HG03159 (cell line): ENCODE measurements at regions not wholly inside any gene's neighbourhood (a gene's known extent, or its start where the extent isn't known, plus 50 kb on each side); places are given as distances from the start of the nearest gene placed in this dataset.

Source experiments
- ATAC-seq: cut with Tn5 transposase; IDR thresholded peaks from one replicate; pipeline ENCODE4 v1.9.1; 2021; ENCODE audit warnings: mild to moderate bottlenecking, moderate library complexity; ENCODE audit not compliant: unreplicated experiment

- ATAC-seq, result no peak
Measured at GRCh38 chr18:45255197-45255890, 359.9 kb upstream of the SLC14A2 start.

GRCh38 chr18:45260125-45260524 lies 355.2 kb upstream of the SLC14A2 start:
- no peak for ATAC-seq

DNA sequence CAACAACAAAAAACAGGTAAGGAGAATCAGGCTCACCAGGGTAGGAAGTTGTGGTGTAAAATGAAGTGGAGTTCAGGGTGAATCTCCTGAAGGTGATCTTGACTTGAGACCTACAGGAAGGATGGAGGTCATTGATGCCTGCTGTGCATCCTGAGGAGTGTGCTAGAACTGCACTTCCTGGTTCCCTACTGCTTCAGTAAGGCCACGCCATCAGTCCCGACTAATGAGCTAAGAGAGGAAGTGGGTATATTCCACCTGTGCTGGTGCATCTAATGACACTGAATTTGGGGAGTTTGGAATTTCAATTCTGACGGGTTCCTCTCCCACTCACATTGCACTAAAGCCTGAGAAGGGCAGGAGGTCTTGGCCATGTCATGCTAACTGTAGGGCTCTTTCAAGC lies 349.3 kb upstream of the SLC14A2 start:
- ATAC-seq, result no peak

GRCh38 chr18:45267622-45268021 lies 347.7 kb upstream of the SLC14A2 start:
- ATAC-seq, result no peak

GRCh38 chr18:45268583-45268982 lies 346.7 kb upstream of the SLC14A2 start:
- no peak for ATAC-seq

DNA sequence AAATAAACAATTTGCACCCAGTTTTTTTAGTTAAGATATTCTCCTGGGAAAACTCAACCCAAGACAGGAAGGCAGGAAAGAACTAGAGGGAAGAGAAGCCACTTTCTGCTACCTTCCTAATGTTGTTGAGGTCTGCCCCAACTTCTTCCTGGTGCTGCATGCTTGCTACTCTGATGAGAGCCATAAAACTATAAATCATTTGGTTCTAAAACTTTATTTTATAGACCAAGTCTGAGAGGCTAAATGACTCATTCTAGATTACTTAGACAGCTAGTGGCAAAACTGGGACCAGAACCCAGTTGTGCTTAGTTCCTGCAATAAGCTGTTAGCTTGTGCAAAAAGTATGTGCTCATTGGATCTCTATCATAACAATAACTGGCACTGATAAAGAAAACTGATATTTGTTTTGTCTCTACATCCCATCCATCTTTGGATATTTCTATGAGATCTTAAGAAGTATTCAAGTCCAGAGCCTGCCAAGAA lies 344.9 kb upstream of the SLC14A2 start:
- ATAC-seq, result no peak

DNA sequence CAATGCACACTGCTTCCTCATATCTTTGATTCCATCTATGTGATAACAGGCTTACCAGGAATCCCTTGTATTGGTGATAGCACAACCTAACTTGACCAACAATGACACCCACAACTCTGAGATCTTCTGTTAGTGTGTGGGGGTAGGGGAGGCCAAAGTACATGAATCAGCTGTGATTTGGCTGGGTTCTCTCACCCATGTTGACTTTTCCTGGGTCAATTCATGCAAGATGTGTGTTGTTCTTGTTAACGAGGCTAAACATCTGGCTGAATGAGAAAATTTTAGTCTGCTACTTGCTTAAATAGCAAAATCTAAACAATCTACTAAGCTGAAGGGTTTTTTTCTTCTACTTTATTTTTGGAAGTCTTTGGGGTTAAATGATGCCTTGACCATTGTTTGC lies 341.2 kb upstream of the SLC14A2 start:
- ATAC-seq, result no peak

GRCh38 chr18:45275367-45276113 lies 339.7 kb upstream of the SLC14A2 start:
- ATAC-seq, result no peak

DNA sequence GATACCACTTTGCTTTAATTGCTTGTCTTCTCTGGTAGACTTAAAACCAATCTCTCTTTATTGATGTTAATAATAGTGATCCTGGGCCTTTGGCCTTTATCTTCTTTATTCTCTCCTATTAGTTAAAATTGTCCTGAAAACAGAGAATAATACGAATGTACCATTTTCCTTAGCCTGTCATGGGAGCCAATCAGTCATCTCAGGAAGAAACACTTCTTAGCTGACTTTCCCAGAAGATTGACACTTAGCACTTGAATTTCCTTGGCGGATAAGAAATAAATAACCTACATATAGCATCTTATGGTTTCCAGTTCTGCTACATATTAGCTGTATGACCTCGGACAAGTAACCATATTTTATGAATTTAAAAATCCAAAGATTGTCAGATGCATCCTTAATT lies 338.4 kb upstream of the SLC14A2 start:
- no peak for ATAC-seq

GRCh38 chr18:45277908-45278307 lies 337.4 kb upstream of the SLC14A2 start:
- ATAC-seq, result no peak

- no peak for ATAC-seq
Measured at GRCh38 chr18:45280481-45281276, 334.6 kb upstream of the SLC14A2 start.

DNA sequence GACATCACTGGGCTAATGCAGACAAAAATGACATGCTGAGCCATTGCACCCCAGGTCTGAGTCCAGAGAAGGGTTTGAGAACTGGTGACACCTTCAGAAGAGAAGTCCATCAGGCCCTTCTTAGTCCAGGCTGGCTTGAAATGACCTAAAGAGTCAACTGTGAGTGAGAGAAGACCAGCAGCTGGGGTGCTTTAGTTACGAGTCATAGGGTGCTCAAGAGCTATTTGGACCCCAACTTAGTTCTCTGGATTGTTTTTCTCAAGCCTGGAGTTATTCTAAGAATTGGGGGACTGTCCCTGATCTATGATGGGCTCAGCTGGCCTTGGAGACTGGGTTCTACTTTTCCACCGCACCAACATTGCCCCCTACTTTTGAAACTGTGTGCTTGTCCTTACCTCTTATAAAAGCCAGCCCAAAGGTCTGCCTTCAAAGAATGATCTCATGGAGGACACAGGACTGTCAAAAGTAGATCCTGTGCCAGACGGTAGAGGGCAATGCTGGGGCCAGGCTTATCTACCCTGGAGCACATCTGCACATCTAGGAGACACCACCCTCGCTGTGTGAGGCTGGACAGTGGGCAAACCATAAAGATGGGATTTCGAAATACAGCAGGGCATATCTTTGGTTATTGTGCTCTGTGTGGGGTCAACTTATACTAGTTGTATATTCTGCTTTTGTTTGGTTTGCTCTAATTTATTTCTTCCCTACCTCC lies 333.0 kb upstream of the SLC14A2 start:
- ATAC-seq, result no peak

- no peak for ATAC-seq
Measured at GRCh38 chr18:45284174-45284573, 331.1 kb upstream of the SLC14A2 start.

DNA sequence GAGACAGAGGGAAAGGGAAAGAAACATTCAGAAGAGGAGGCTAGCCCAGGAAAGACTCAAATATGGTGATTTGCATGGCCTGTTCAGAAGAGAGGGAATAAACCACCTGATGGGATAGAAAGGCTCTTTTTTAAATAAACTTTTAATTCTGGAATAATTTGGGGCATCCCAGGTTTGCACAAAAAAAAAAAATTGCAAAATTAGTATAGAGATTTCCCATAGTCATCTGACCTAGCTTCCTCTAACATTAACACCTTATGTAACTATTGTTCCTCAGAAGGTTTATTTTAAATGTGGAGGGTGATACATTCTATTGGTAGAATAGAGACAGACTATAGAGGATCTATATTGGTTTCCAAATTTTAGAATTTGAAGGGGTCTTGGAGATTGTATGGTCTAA lies 330.4 kb upstream of the SLC14A2 start:
- no peak for ATAC-seq

GRCh38 chr18:45285251-45285650 lies 330.0 kb upstream of the SLC14A2 start:
- no peak for ATAC-seq

- ATAC-seq, result no peak
Measured at GRCh38 chr18:45286431-45286830, 328.8 kb upstream of the SLC14A2 start.

DNA sequence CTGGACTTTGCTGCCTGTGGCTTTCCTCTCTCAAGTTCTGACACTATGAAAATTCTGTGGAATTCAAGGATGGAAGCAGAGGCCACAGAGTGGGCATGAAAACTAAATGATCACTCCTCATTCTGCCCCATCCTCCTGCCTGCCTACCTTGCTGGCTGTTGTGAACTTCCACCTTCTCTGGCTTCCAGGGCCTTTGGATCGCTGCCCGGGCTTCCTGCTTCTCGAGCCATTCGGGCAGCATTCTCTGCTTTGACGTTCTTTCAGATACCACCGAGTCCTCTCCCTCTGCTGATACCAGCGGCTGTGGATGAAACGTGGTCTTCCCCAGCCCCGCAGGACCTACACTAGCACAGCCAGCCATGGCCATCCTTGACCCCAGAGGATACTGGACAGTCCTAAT lies 327.7 kb upstream of the SLC14A2 start:
- ATAC-seq, result no peak

GRCh38 chr18:45290364-45290763 lies 324.9 kb upstream of the SLC14A2 start:
- ATAC-seq, result no peak

GRCh38 chr18:45291621-45292615 lies 323.4 kb upstream of the SLC14A2 start:
- no peak for ATAC-seq

DNA sequence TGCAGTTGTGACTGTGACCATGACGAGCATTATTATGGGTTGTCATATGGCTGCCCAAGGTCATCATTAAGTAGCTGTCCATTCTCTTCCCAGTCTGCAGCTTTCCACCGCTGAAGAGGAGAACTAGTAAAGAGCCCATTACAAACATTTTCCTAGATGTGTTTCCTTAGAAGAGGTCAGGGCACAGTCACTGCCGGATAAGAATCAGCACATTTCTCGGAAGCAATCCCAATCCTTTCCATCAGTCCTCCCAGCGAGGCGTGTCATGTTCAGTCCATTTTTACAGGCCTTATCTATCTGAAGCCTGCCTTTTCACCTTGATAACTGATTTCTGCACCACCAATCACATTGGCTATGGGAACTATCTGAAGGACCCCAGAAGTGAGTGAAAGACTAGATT lies 319.9 kb upstream of the SLC14A2 start:
- ATAC-seq, result no peak
